HepG2 (cell line): ENCODE measurements at regions not wholly inside any gene's neighbourhood (a gene's known extent, or its start where the extent isn't known, plus 50 kb on each side); places are given as distances from the start of the nearest gene placed in this dataset.

Experiments
- ATAC-seq: fragments of 200-7000 bp; cut with Tn5 transposase; 3 replicates; pipeline ENCODE4 v1.9.1; 2020; ENCODE audit warnings: mild to moderate bottlenecking, moderate library complexity
- BruUV-seq: library from RNA; stranded (reverse); fragments of 400-500 nt; replicated peaks from 2 replicates; lab custom pipeline; 2021; lab: Mats Ljungman, UMichigan
- CTCF ChIA-PET: fragments of 300-600 bp; formaldehyde crosslinking; extraction: SDS; loops from one replicate; lab custom pipeline; 2021; ENCODE audit warnings: low total read pairs, inconsistent platforms, low intra/inter-chr PET ratio; lab: Yijun Ruan, JAX
- POLR2A ChIA-PET: fragments of 350-600 bp; sonication (Branson Sonifier 250); formaldehyde crosslinking; loops from one replicate; lab custom pipeline; 2020; ENCODE audit warnings: antibody characterized with exemption, inconsistent platforms; lab: Yijun Ruan, JAX
- DNase-seq: peaks from one replicate; pipeline ENCODE4 v3.0.0-alpha.2; 2015; ENCODE audit warnings: low spot score
- FAIRE-seq: peaks from 3 replicates; lab custom pipeline; 2011; peaks lifted over from hg19 to GRCh38; lab: Jason Lieb, UNC
- H2AFZ ChIP-seq: one replicate; pipeline ENCODE4 v1.6.1; 2011; ENCODE audit warnings: low read length, inconsistent platforms
- H3K27ac ChIP-seq: fragments of 300-600 bp; 3 replicates; pipeline ENCODE4 v1.8.0; 2011; ENCODE audit warnings: mixed run types, mild to moderate bottlenecking, mixed read lengths, low read length, inconsistent platforms; ENCODE audit not compliant: insufficient read depth; ENCODE audit errors: extremely low read length
- H3K27me3 ChIP-seq, 2 experiments: fragments of 200-600 bp in 1 of 2; 2 replicates in 1 of 2; 3 replicates in 1 of 2; pipeline versions ENCODE4 v1.6.0 to v1.8.0; 2011; ENCODE audit warnings: low read length in 2 of 2, mild to moderate bottlenecking in 2 of 2, moderate library complexity in 2 of 2, inconsistent platforms in 1 of 2; ENCODE audit not compliant: insufficient read depth in 2 of 2, control insufficient read depth in 1 of 2
- H3K36me3 ChIP-seq, 2 experiments: fragments of 200-600 bp in 1 of 2; replicated peaks in 1 of 2; 2 replicates in 1 of 2; 3 replicates in 1 of 2; pipeline versions ENCODE4 v1.5.1 to v1.8.0; 2011; ENCODE audit warnings: low read length in 2 of 2, inconsistent platforms in 1 of 2; ENCODE audit not compliant: insufficient read depth in 2 of 2, control insufficient read depth in 1 of 2
- H3K4me1 ChIP-seq: 2 replicates; pipeline ENCODE4 v1.5.1; 2012; ENCODE audit warnings: low read length, inconsistent platforms; ENCODE audit not compliant: insufficient read depth
- H3K4me2 ChIP-seq: 2 replicates; pipeline ENCODE4 v1.6.0; 2011; ENCODE audit warnings: low read depth, low read length, inconsistent platforms
- H3K4me3 ChIP-seq, 3 experiments: fragments of 200-600 bp in 1 of 3; sonication (generic), shearing (Covaris generic) in 1 of 3; replicated peaks in 1 of 3; 2 replicates each; pipeline ENCODE4 v1.5.1; 2011 to 2016; ENCODE audit warnings: low read length in 3 of 3, inconsistent platforms in 2 of 3, low read depth in 2 of 3, mild to moderate bottlenecking in 2 of 3, control low read depth in 1 of 3, mixed read lengths in 1 of 3; ENCODE audit not compliant: insufficient read depth in 1 of 3
- H3K79me2 ChIP-seq: one replicate; pipeline ENCODE4 v1.6.1; 2011; ENCODE audit warnings: low read length, inconsistent platforms; ENCODE audit not compliant: insufficient read depth
- H3K9ac ChIP-seq: 2 replicates; pipeline ENCODE4 v1.6.0; 2011; ENCODE audit warnings: mild to moderate bottlenecking, low read depth, low read length, inconsistent platforms; ENCODE audit not compliant: insufficient read depth
- H3K9me3 ChIP-seq: 2 replicates; pipeline ENCODE4 v1.5.1; 2012; ENCODE audit warnings: mild to moderate bottlenecking, low read length
- H4K20me1 ChIP-seq: 2 replicates; pipeline ENCODE4 v1.6.0; 2011; ENCODE audit warnings: inconsistent platforms, mild to moderate bottlenecking, low read length, moderate library complexity; ENCODE audit not compliant: insufficient read depth
- HES4 ChIP-seq: sonication (generic); formaldehyde crosslinking; IDR thresholded peaks from 2 replicates; pipeline ENCODE4 v1.9.0; 2021; ENCODE audit warnings: mild to moderate bottlenecking, missing genetic modification reagents, borderline replicate concordance
- KLF11 ChIP-seq: IDR thresholded peaks from 2 replicates; pipeline ENCODE4 v1.6.1; 2016; ENCODE audit warnings: missing compliant biosample characterization
- PTBP1 ChIP-seq: fragments of 200-400 bp; formaldehyde crosslinking; IDR thresholded peaks from 2 replicates; pipeline ENCODE4 v1.6.1; 2018; ENCODE audit warnings: low read length, low read depth; ENCODE audit not compliant: poor library complexity, severe bottlenecking
- ZEB1 ChIP-seq: IDR thresholded peaks from 2 replicates; pipeline ENCODE4 v1.6.1; 2012; ENCODE audit warnings: mild to moderate bottlenecking, low read depth, inconsistent platforms; ENCODE audit not compliant: insufficient replicate concordance
- WGBS: methylation state at CpG from one replicate; pipeline ENCODE4 v1.1.6; 2017; ENCODE audit warnings: low lambda C conversion rate; 5-methylcytosine and 5-hydroxymethylcytosine counted together
- in situ Hi-C: cut with HindIII; loops from 2 replicates; pipeline ENCODE4 v1.10.0; 2017; ENCODE audit warnings: low pct_unique_long_range_greater_than_20kb; ENCODE audit not compliant: extremely low pct_ligation_motif_present
- intact Hi-C: fragments of 100-400 bp; cut with micrococcal nuclease; formaldehyde crosslinking; loops from one replicate; pipeline ENCODE4 v1.10.0; 2022; ENCODE audit not compliant: unreplicated experiment
- TF ChIP-seq, protein P1 (sequence below): sonication (generic); formaldehyde crosslinking; IDR thresholded peaks from 2 replicates; pipeline ENCODE4 v1.5.0; 2020; ENCODE audit warnings: missing genetic modification reagents
- TF ChIP-seq, protein P2 (sequence below): sonication (generic); formaldehyde crosslinking; IDR thresholded peaks from 2 replicates; pipeline ENCODE4 v1.4.0; 2020; ENCODE audit warnings: missing genetic modification reagents

DNA sequence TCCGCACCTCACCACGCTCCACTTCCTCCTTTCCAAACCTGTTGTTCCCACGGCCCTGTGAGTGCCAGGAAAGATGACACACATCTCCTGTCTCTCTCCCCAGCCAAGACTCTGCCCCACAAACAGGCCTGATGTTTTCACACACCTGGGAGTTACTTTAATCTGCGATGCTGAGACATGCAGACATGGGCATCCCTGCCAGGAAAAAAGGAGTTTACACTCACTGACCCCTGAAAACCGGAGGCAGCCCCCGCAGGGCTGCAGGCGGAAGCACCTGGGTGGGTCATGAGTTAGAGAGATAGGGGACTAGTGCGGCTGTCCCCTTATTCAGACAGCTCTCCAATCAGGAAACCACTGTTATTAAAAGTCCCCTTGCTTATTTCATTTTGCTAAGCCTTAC lies 106.4 kb upstream of the CARD11 start:
- DNase-seq (no peak), ATAC-seq (no peak), FAIRE-seq (no peak)
- ChIA-PET CTCF (no interaction called here), POLR2A (no interaction called here)
- H3K27me3 ChIP-seq: 0 out of 5 replicates have a peak, but pooled peaks cover 1 to 4% of the 10 kb centered on the region in 2 experiments
- WGBS: 44% methylated on average over 8 of the region's 8 CpGs
- no peaks in the 10 kb centered on the region for H3K9me3 ChIP-seq
- no peak overlapping the region for H3K4me3 ChIP-seq
- H2AFZ ChIP-seq: no peak overlapping the region
- no TSS peak for BruUV-seq
- no peaks in the 10 kb centered on the region for H3K36me3 ChIP-seq
- no peaks in the 10 kb centered on the region for H4K20me1 ChIP-seq
- H3K79me2 ChIP-seq: no peaks in the 10 kb centered on the region
- no peak for TF ChIP-seq PTBP1
- no peak for TF ChIP-seq KLF11 (CRISPR knock-in tag)
- TF ChIP-seq, protein P1, sequence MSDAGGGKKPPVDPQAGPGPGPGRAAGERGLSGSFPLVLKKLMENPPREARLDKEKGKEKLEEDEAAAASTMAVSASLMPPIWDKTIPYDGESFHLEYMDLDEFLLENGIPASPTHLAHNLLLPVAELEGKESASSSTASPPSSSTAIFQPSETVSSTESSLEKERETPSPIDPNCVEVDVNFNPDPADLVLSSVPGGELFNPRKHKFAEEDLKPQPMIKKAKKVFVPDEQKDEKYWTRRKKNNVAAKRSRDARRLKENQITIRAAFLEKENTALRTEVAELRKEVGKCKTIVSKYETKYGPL (CRISPR knock-in tag): no peak
- no peak for TF ChIP-seq ZEB1
- TF ChIP-seq, protein P2, sequence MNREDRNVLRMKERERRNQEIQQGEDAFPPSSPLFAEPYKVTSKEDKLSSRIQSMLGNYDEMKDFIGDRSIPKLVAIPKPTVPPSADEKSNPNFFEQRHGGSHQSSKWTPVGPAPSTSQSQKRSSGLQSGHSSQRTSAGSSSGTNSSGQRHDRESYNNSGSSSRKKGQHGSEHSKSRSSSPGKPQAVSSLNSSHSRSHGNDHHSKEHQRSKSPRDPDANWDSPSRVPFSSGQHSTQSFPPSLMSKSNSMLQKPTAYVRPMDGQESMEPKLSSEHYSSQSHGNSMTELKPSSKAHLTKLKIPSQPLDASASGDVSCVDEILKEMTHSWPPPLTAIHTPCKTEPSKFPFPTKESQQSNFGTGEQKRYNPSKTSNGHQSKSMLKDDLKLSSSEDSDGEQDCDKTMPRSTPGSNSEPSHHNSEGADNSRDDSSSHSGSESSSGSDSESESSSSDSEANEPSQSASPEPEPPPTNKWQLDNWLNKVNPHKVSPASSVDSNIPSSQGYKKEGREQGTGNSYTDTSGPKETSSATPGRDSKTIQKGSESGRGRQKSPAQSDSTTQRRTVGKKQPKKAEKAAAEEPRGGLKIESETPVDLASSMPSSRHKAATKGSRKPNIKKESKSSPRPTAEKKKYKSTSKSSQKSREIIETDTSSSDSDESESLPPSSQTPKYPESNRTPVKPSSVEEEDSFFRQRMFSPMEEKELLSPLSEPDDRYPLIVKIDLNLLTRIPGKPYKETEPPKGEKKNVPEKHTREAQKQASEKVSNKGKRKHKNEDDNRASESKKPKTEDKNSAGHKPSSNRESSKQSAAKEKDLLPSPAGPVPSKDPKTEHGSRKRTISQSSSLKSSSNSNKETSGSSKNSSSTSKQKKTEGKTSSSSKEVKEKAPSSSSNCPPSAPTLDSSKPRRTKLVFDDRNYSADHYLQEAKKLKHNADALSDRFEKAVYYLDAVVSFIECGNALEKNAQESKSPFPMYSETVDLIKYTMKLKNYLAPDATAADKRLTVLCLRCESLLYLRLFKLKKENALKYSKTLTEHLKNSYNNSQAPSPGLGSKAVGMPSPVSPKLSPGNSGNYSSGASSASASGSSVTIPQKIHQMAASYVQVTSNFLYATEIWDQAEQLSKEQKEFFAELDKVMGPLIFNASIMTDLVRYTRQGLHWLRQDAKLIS: no peak
- no peak for TF ChIP-seq HES4 (CRISPR knock-in tag)
- in situ Hi-C loops (no loop called here), intact Hi-C loops (no loop called here)
- no peaks in the 10 kb centered on the region for H3K4me1 ChIP-seq
- no peak overlapping the region for H3K27ac ChIP-seq
- H3K9ac ChIP-seq: no peak overlapping the region
- H3K4me2 ChIP-seq: no peak overlapping the region
